ENCODE measurements at regions not wholly inside any gene's neighbourhood (a gene's known extent, or its start where the extent isn't known, plus 50 kb on each side); places are given as distances from the start of the nearest gene placed in this dataset.

GRCh38 chr9:75642522-75642921, 248.0 kb upstream of the PCSK5 start:
- no peak for TF ChIP-seq CTCF (IDR thresholded peaks at IDR 0.05)
- TF ChIP-seq EZH2 (IDR thresholded peaks at IDR 0.05; ENCODE audit: borderline replicate concordance, insufficient read depth, low read depth, low read length, poor library complexity, severe bottlenecking), result no peak

Data from B cell (primary cell).